Adrenal gland (tissue), 5 donors: ENCODE measurements at regions not wholly inside any gene's neighbourhood (a gene's known extent, or its start where the extent isn't known, plus 50 kb on each side); places are given as distances from the start of the nearest gene placed in this dataset.

Experiments
- CTCF ChIP-seq, 6 experiments: fragments of 450-650 bp in 4 of 6; fragments of 200-600 bp in 2 of 6; sonication (generic) in 1 of 6; IDR thresholded peaks; 1 replicate in 5 of 6; 2 replicates in 1 of 6; pipeline versions ENCODE4 v1.5.1 to v1.8.0; 2016 to 2021; ENCODE audit warnings: antibody characterized with exemption in 6 of 6, mild to moderate bottlenecking in 2 of 6, moderate library complexity in 1 of 6
- POLR2A ChIP-seq, 2 donors: fragments of 450-650 bp; IDR thresholded peaks; one replicate each; pipeline ENCODE4 v1.6.1; 2017; ENCODE audit warnings: antibody characterized with exemption in 2 of 2, mild to moderate bottlenecking in 2 of 2, moderate library complexity in 1 of 2
- donor health status: DM: no; HTN: no; CAD: no.

- TF ChIP-seq POLR2A (IDR thresholded peaks at IDR 0.05) = no peak
- no peak for TF ChIP-seq CTCF (IDR thresholded peaks at IDR 0.05)
Measured at GRCh38 chr11:129292092-129292491, 83.6 kb upstream of the BARX2 start.
